ENCODE measurements at regions not wholly inside any gene's neighbourhood (a gene's known extent, or its start where the extent isn't known, plus 50 kb on each side); places are given as distances from the start of the nearest gene placed in this dataset.

DNA sequence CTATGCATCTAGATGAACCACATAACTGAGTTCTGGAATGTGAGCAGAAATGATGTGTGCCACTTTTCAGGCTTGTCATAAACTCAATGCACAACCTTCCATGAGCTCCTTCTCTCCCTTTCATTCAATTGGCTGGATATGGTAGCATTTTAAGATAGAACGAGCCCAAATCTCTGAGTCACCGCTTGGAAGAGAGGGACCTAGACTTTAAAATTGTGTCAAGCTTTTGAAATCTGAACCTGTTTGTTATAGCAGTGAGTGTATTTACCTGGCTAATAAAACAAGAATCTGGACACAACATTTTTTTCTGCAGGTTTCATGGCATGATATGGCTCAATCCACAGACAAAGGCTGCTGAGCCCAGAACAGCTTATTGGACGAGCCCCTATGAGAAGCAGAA is 297.8 kb upstream of the SPRED2 start:
- TF ChIP-seq, protein P1, sequence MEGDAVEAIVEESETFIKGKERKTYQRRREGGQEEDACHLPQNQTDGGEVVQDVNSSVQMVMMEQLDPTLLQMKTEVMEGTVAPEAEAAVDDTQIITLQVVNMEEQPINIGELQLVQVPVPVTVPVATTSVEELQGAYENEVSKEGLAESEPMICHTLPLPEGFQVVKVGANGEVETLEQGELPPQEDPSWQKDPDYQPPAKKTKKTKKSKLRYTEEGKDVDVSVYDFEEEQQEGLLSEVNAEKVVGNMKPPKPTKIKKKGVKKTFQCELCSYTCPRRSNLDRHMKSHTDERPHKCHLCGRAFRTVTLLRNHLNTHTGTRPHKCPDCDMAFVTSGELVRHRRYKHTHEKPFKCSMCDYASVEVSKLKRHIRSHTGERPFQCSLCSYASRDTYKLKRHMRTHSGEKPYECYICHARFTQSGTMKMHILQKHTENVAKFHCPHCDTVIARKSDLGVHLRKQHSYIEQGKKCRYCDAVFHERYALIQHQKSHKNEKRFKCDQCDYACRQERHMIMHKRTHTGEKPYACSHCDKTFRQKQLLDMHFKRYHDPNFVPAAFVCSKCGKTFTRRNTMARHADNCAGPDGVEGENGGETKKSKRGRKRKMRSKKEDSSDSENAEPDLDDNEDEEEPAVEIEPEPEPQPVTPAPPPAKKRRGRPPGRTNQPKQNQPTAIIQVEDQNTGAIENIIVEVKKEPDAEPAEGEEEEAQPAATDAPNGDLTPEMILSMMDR (IDR thresholded peaks at IDR 0.05): no peak
- TF ChIP-seq EZH2 (IDR thresholded peaks at IDR 0.05; ENCODE audit: borderline replicate concordance, insufficient read depth, low read depth, low read length, poor library complexity, severe bottlenecking): no peak

Data from B cell (primary cell).